ENCODE measurements at regions not wholly inside any gene's neighbourhood (a gene's known extent, or its start where the extent isn't known, plus 50 kb on each side); places are given as distances from the start of the nearest gene placed in this dataset.

GRCh38 chr3:159882790-159883779, 105.5 kb upstream of the IL12A start (continued):
- TF ChIP-seq ZNF462 (CRISPR knock-in tag; IDR thresholded peaks at IDR 0.05), result no peak

DNA sequence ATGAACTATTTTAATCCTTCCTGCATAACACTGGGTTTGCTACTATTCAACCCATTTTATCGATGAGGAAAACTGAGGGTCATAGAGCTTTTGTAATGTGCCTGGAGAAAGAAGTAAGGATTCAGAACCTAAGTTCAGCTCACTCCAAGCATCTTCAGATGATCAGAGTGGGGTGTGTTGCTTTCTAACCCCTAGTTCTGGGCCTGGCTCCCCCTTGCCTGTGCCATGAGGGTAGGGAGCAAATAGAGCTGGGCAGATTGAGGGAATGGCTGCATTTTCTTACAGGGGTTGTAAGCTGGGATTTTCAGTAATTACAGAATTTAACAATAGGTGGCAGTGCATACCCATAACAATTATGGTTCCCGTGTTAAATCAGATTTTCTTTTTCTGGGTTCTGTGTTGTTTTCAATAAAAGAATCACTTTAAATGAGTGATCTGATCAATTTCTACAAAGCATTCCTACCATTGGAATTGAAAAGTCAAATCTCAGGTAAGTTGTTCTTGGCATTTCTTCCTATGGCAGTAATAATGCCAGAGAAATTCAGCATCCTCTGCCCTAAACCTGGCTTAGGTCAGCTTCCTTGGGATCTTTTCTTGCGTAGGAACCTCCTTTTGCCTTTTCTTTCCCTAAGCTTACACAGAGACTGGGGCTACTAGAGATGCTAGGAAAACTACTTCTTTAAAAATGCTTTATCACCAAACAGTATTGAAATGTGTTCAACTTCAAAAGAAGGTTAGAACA, 103.8 kb upstream of the IL12A start:
- Mint-ChIP-seq H3K4me3 (no peak overlapping the region), H3K9me3 (no peaks in the 10 kb centered on the region), H3K36me3 (ENCODE audit: low read depth) (peaks cover 3% of the 10 kb centered on the region; the same call in 2 of the 3 replicates), H3K4me1 (peaks cover 20% of the 10 kb centered on the region), H3K27me3 (ENCODE audit: insufficient read depth, low read depth, poor library complexity) (no peaks in the 10 kb centered on the region), H3K27ac (no peak overlapping the region)
- no peak overlapping the region for H3K4me2 ChIP-seq
- H3K27me3 ChIP-seq (ENCODE audit: insufficient read depth), result no peaks in the 10 kb centered on the region
- no peak overlapping the region for H3K4me3 ChIP-seq
- peaks cover 19% of the 10 kb centered on the region; the same call in 1 of the 2 replicates for H3K4me1 ChIP-seq (ENCODE audit: insufficient read depth)
- peaks cover under 1% of the 10 kb centered on the region; the same call in 1 of the 2 replicates for H3K79me2 ChIP-seq (replicated peaks; ENCODE audit: insufficient read depth)
- no peak overlapping the region for H3K27ac ChIP-seq (ENCODE audit: low read depth)
- TF ChIP-seq, protein P1, sequence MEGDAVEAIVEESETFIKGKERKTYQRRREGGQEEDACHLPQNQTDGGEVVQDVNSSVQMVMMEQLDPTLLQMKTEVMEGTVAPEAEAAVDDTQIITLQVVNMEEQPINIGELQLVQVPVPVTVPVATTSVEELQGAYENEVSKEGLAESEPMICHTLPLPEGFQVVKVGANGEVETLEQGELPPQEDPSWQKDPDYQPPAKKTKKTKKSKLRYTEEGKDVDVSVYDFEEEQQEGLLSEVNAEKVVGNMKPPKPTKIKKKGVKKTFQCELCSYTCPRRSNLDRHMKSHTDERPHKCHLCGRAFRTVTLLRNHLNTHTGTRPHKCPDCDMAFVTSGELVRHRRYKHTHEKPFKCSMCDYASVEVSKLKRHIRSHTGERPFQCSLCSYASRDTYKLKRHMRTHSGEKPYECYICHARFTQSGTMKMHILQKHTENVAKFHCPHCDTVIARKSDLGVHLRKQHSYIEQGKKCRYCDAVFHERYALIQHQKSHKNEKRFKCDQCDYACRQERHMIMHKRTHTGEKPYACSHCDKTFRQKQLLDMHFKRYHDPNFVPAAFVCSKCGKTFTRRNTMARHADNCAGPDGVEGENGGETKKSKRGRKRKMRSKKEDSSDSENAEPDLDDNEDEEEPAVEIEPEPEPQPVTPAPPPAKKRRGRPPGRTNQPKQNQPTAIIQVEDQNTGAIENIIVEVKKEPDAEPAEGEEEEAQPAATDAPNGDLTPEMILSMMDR (conservative IDR thresholded peaks at IDR 0.05; ENCODE audit: low read depth in 2 of 2), result peak; percentile 54 to 59
- TF ChIP-seq CREB1 (CRISPR knock-in tag; IDR thresholded peaks at IDR 0.05; ENCODE audit: low read depth), result no peak
- no peaks in the 10 kb centered on the region for H3K9me2 ChIP-seq (ENCODE audit: insufficient read depth)
- no peaks in the 10 kb centered on the region for H3K36me3 ChIP-seq (ENCODE audit: insufficient read depth)
- H4K20me1 ChIP-seq (replicated peaks; ENCODE audit: insufficient read depth), result no peaks in the 10 kb centered on the region
- H3F3A ChIP-seq (replicated peaks; ENCODE audit: low read depth), result no peaks in the 10 kb centered on the region
- H2AFZ ChIP-seq, result no peak overlapping the region
- ATAC-seq (peak; percentile 62), DNase-seq (ENCODE audit: low spot score) (peak; percentile 69)
